Muscle layer of duodenum (tissue), 2 donors: ENCODE measurements at regions not wholly inside any gene's neighbourhood (a gene's known extent, or its start where the extent isn't known, plus 50 kb on each side); places are given as distances from the start of the nearest gene placed in this dataset.
"Not testable (repeated sequence)": the region's sequence is repeated elsewhere in the genome, so short reads cannot be mapped to it uniquely, and the experiment has no call there.

Source experiments
- H3K27ac ChIP-seq: one replicate; pipeline ENCODE4 v1.7.0; 2013; ENCODE audit warnings: mild to moderate bottlenecking, low read length
- H3K27me3 ChIP-seq: one replicate; pipeline ENCODE4 v1.7.0; 2013; ENCODE audit warnings: low read depth, mild to moderate bottlenecking, control low read depth, low read length
- H3K36me3 ChIP-seq, 2 donors: one replicate each; pipeline ENCODE4 v1.7.0; 2013; ENCODE audit warnings: low read length in 2 of 2, control low read depth in 1 of 2, mild to moderate bottlenecking in 1 of 2; ENCODE audit not compliant: insufficient read depth in 2 of 2, control insufficient read depth in 1 of 2
- H3K4me1 ChIP-seq, 2 donors: one replicate each; pipeline ENCODE4 v1.7.0; 2013; ENCODE audit warnings: low read length in 2 of 2, mild to moderate bottlenecking in 2 of 2, control low read depth in 1 of 2, moderate library complexity in 1 of 2; ENCODE audit not compliant: insufficient read depth in 2 of 2, control insufficient read depth in 1 of 2
- H3K4me3 ChIP-seq, 2 donors: one replicate each; pipeline ENCODE4 v1.7.0; 2013; ENCODE audit warnings: low read length in 2 of 2, low read depth in 1 of 2, mild to moderate bottlenecking in 1 of 2
- H3K9me3 ChIP-seq, 2 donors: one replicate each; pipeline ENCODE4 v1.7.0; 2013; ENCODE audit warnings: low read length in 2 of 2, control low read depth in 1 of 2, mild to moderate bottlenecking in 1 of 2; ENCODE audit not compliant: control insufficient read depth in 1 of 2
- donor health status: healthy.

DNA sequence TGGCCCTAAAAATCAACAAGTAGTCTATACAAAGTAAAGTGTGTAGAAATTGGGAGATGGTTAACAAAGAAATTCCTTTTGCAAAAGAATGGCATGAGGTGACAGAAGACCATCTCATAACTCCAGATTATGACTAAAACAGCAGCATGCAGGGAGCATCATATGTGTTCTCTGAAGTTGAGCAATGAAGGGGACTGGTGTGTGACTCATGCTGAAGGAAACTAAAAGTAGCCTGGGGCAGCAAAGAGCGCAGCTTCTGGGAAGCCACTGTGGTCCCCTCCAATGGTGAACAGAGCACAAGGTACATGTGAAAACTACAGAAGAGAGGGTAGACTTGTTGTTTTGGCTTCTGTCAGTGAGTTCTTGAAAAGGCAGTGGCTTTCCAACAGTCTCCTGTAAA lies 133.4 kb downstream of the MACC1 start:
- no peaks in the 10 kb centered on the region for H3K9me3 ChIP-seq
- H3K27me3 ChIP-seq: no peaks in the 10 kb centered on the region
- no peak overlapping the region for H3K27ac ChIP-seq
- peaks cover 0 to 4% of the 10 kb centered on the region in 2 donors for H3K4me1 ChIP-seq
- H3K4me3 ChIP-seq: no peak overlapping the region
- no peaks in the 10 kb centered on the region for H3K36me3 ChIP-seq

- no peaks in the 10 kb centered on the region for H3K9me3 ChIP-seq
- H3K4me1 ChIP-seq: peaks cover 0 to 16% of the 10 kb centered on the region in 2 donors
- no peaks in the 10 kb centered on the region for H3K36me3 ChIP-seq
- no peaks in the 10 kb centered on the region for H3K27me3 ChIP-seq
- no peak overlapping the region for H3K4me3 ChIP-seq
- no peak overlapping the region for H3K27ac ChIP-seq
These were observed 138.1 kb downstream of the MACC1 start for GRCh38 chr7:20079080-20079479.

DNA sequence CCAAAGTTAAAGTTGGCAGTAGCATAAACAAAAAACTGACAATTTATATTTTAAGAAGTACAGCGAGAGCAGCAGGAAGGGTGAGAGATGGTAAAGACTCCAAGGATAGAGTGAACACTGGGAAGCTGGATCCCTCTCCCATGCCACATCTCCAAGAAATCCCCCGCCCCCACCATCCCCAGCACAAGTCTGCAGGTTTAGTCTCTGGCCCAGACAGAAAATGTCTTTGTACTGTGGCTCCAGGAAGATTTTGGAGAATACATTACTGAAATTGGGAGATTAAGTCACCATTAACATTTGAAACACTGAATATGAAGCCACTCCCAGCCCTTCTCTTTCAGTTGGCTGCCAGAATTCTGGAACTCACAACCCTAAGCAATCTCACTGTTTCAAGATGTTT lies 140.3 kb downstream of the MACC1 start:
- Histone ChIP-seq H3K27me3 (no peaks in the 10 kb centered on the region), H3K9me3 (no peaks in the 10 kb centered on the region), H3K4me3 (peak overlapping the region in 1 of 2 donors; percentile 17), H3K27ac (no peak overlapping the region), H3K4me1 (peaks cover 0 to 16% of the 10 kb centered on the region in 2 donors), H3K36me3 (no peaks in the 10 kb centered on the region)

- H3K27ac ChIP-seq: no peak overlapping the region
- peak overlapping the region in 1 of 2 donors; percentile 17 for H3K4me3 ChIP-seq
- peaks cover 0 to 16% of the 10 kb centered on the region in 2 donors for H3K4me1 ChIP-seq
- H3K36me3 ChIP-seq: no peaks in the 10 kb centered on the region
- H3K27me3 ChIP-seq: no peaks in the 10 kb centered on the region
- no peaks in the 10 kb centered on the region for H3K9me3 ChIP-seq
These were observed 141.0 kb downstream of the MACC1 start for GRCh38 chr7:20075992-20076820.

DNA sequence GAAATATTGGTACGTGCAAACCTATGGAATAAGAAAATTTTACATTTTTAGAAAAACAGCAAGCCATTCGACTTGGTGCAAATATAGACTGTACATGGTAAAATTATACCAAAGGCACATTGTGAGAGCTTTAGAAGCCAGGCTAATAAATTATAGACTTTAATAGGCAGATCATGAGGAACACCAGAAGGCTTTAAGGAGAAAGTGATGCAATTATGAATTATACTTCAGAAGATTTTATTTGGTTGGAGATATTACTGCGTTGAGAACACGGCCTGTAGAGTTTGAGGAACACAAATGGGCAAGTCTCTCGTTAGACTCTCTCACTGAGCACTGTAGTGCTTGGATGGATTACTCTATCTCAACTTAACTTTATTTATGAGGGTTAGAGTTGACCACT lies 141.7 kb downstream of the MACC1 start:
- H3K4me3 ChIP-seq: no peak overlapping the region

DNA sequence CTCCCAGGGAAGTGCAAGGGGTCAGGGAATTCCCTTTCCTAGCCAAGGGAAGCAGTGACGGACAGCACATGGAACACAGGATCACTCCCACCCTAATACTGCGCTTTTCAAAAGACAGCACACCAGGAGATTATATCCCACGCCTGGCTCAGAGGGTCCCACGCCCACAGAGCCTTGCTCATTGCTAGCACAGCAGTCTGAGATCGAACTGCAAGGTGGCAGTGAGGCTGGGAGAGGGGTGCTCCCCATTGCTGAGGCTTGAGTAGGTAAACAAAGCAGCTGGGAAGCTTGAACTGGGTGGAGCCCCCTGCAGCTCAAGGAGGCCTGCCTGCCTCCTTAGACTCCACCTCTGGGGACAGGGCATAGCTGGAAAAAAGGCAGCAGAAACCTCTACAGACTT lies 149.2 kb downstream of the MACC1 start:
- H3K27me3 ChIP-seq, H3K36me3 ChIP-seq, H3K4me3 ChIP-seq, H3K27ac ChIP-seq, H3K9me3 ChIP-seq: not testable (repeated sequence)
- peaks cover 0 to 14% of the 10 kb centered on the region in 2 donors for H3K4me1 ChIP-seq

More for the DNA sequence above, 141.7 kb downstream of the MACC1 start:
- no peaks in the 10 kb centered on the region for H3K36me3 ChIP-seq
- no peak overlapping the region for H3K27ac ChIP-seq
- H3K4me1 ChIP-seq: peaks cover 0 to 16% of the 10 kb centered on the region in 2 donors
- no peaks in the 10 kb centered on the region for H3K9me3 ChIP-seq
- no peaks in the 10 kb centered on the region for H3K27me3 ChIP-seq

GRCh38 chr7:20064974-20065862 lies 152.0 kb downstream of the MACC1 start:
- Histone ChIP-seq H3K36me3 (no peaks in the 10 kb centered on the region), H3K4me3 (no peak overlapping the region), H3K9me3 (no peaks in the 10 kb centered on the region), H3K4me1 (peaks cover 0 to 14% of the 10 kb centered on the region in 2 donors), H3K27ac (no peak overlapping the region), H3K27me3 (no peaks in the 10 kb centered on the region)

- Histone ChIP-seq H3K4me3 (no peak overlapping the region), H3K36me3 (no peaks in the 10 kb centered on the region), H3K27me3 (no peaks in the 10 kb centered on the region), H3K9me3 (no peaks in the 10 kb centered on the region), H3K4me1 (peaks cover 0 to 14% of the 10 kb centered on the region in 2 donors), H3K27ac (no peak overlapping the region)
These were observed 152.8 kb downstream of the MACC1 start for GRCh38 chr7:20064181-20064970.

GRCh38 chr7:20063644-20064043 lies 153.5 kb downstream of the MACC1 start:
- Histone ChIP-seq H3K4me3 (no peak overlapping the region), H3K9me3 (no peaks in the 10 kb centered on the region), H3K4me1 (peaks cover 0 to 14% of the 10 kb centered on the region in 2 donors), H3K27me3 (no peaks in the 10 kb centered on the region), H3K36me3 (no peaks in the 10 kb centered on the region), H3K27ac (no peak overlapping the region)

DNA sequence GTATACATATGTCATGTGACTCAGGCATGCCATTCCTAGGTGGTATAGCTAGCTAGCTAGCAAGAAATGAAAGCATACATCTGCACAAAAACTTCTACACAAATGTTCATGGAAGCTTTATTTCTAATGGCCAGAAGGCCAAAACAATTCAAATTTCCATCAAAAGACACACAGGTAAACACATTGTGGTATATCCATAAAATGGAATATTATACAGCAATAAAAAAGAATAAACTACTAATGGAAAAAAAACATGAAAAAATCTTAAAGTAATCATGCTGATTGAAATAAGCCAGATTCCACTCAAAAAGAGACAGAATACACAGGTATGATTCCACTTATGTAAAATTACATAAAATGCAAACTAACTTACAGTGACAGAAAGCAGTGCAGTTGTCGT lies 154.3 kb downstream of the MACC1 start:
- Histone ChIP-seq H3K4me3 (no peak overlapping the region), H3K27ac (no peak overlapping the region), H3K27me3 (no peaks in the 10 kb centered on the region), H3K36me3 (no peaks in the 10 kb centered on the region), H3K9me3 (no peaks in the 10 kb centered on the region), H3K4me1 (peaks cover 0 to 14% of the 10 kb centered on the region in 2 donors)
